K562 (cell line): ENCODE measurements at regions not wholly inside any gene's neighbourhood (a gene's known extent, or its start where the extent isn't known, plus 50 kb on each side); places are given as distances from the start of the nearest gene placed in this dataset.

Experiments
- ATAC-seq: fragments of 200-7000 bp; cut with Tn5 transposase; 3 replicates; pipeline ENCODE4 v1.9.1; 2020; ENCODE audit warnings: moderate library complexity
- BruUV-seq: library from RNA; stranded (reverse); fragments of 400-500 nt; replicated peaks from 2 replicates; lab custom pipeline; 2021; lab: Mats Ljungman, UMichigan
- CTCF ChIA-PET: fragments of 300-600 bp; formaldehyde crosslinking; extraction: SDS; loops from one replicate; lab custom pipeline; 2021; ENCODE audit warnings: low intra/inter-chr PET ratio; lab: Yijun Ruan, JAX
- POLR2A ChIA-PET: fragments of 300-600, 350-650 bp; sonication (Branson Sonifier 250); formaldehyde crosslinking; extraction: SDS; loops from one replicate; lab custom pipeline; 2021; ENCODE audit warnings: antibody characterized with exemption, inconsistent platforms; lab: Yijun Ruan, JAX
- DNase-seq, 4 experiments: peaks; one replicate each; pipeline versions ENCODE4 v3.0.0 to v3.0.0-alpha.2; 2011 to 2018; ENCODE audit warnings: low spot score in 3 of 4, mixed read lengths in 3 of 4; ENCODE audit errors: extremely low read depth in 1 of 4
- FAIRE-seq: peaks from 2 replicates; lab custom pipeline; 2011; peaks lifted over from hg19 to GRCh38; lab: Jason Lieb, UNC
- H2AFZ ChIP-seq: 2 replicates; pipeline ENCODE4 v1.6.0; 2011; ENCODE audit warnings: low read depth, low read length, control low read depth, inconsistent platforms
- H3K27ac ChIP-seq: fragments of 200-600 bp; 3 replicates; pipeline ENCODE4 v1.8.0; 2011; ENCODE audit warnings: low read depth, mild to moderate bottlenecking, control low read depth, inconsistent platforms, low read length, moderate library complexity, mixed read lengths; ENCODE audit errors: extremely low read depth
- H3K27me3 ChIP-seq, 2 experiments: fragments of 300-600 bp in 1 of 2; 2 replicates in 1 of 2; 3 replicates in 1 of 2; pipeline versions ENCODE4 v1.6.0 to v1.8.0; 2011; ENCODE audit warnings: inconsistent platforms in 2 of 2, low read length in 2 of 2, mild to moderate bottlenecking in 1 of 2, mixed read lengths in 1 of 2, moderate library complexity in 1 of 2; ENCODE audit not compliant: control insufficient read depth in 2 of 2, insufficient read depth in 2 of 2
- H3K36me3 ChIP-seq: fragments of 300-600 bp; 3 replicates; pipeline ENCODE4 v1.8.0; 2011; ENCODE audit warnings: mild to moderate bottlenecking, low read length, inconsistent platforms; ENCODE audit not compliant: control insufficient read depth, insufficient read depth
- H3K4me1 ChIP-seq, 2 experiments: fragments of 200-600 bp in 1 of 2; replicated peaks in 1 of 2; 2 replicates in 1 of 2; 3 replicates in 1 of 2; pipeline versions ENCODE4 v1.5.1 to v1.8.0; 2011; ENCODE audit warnings: inconsistent platforms in 2 of 2, low read length in 2 of 2, mild to moderate bottlenecking in 1 of 2, mixed read lengths in 1 of 2, moderate library complexity in 1 of 2; ENCODE audit not compliant: control insufficient read depth in 2 of 2, insufficient read depth in 2 of 2
- H3K4me2 ChIP-seq: 2 replicates; pipeline ENCODE4 v1.6.1; 2011; ENCODE audit warnings: low read length, control low read depth, inconsistent platforms, mixed read lengths; ENCODE audit not compliant: insufficient read depth
- H3K4me3 ChIP-seq: fragments of 200-600 bp; sonication (generic), shearing (Covaris generic); 2 replicates; pipeline ENCODE4 v1.5.1; 2016; ENCODE audit warnings: control low read depth, inconsistent platforms
- H3K79me2 ChIP-seq: fragments of 200-600 bp; 3 replicates; pipeline ENCODE4 v1.8.0; 2011; ENCODE audit warnings: low read length, inconsistent platforms; ENCODE audit not compliant: control insufficient read depth, insufficient read depth
- H3K9ac ChIP-seq, 2 experiments: 2 replicates each; pipeline versions ENCODE4 v1.6.0 to v1.6.1; 2011; ENCODE audit warnings: low read depth in 2 of 2, low read length in 2 of 2, control low read depth in 1 of 2, inconsistent platforms in 1 of 2, mild to moderate bottlenecking in 1 of 2, mixed read lengths in 1 of 2; ENCODE audit not compliant: insufficient read depth in 1 of 2
- H3K9me1 ChIP-seq: one replicate; pipeline ENCODE4 v1.6.0; 2011; ENCODE audit warnings: inconsistent platforms, mild to moderate bottlenecking, low read length, moderate library complexity; ENCODE audit not compliant: control insufficient read depth, insufficient read depth
- H3K9me3 ChIP-seq: replicated peaks from 2 replicates; pipeline ENCODE4 v1.5.1; 2011; ENCODE audit warnings: low read depth, low read length, inconsistent platforms; ENCODE audit not compliant: control insufficient read depth, insufficient read depth
- H4K20me1 ChIP-seq: replicated peaks from 2 replicates; pipeline ENCODE4 v1.6.1; 2011; ENCODE audit warnings: low read length, inconsistent platforms, mixed read lengths; ENCODE audit not compliant: control insufficient read depth, insufficient read depth
- HINFP ChIP-seq: fragments of 450-650 bp; conservative IDR thresholded peaks from 2 replicates; pipeline ENCODE4 v1.6.1; 2016; ENCODE audit warnings: missing genetic modification characterization, low read depth, mild to moderate bottlenecking, control low read depth, missing compliant biosample characterization
- SMAD3 ChIP-seq: fragments of 450-650 bp; formaldehyde crosslinking; conservative IDR thresholded peaks from 2 replicates; pipeline ENCODE4 v1.4.0; 2020; ENCODE audit warnings: mild to moderate bottlenecking
- TCFL5 ChIP-seq: fragments of 250-450 bp; sonication (Bioruptor Pico); conservative IDR thresholded peaks from 2 replicates; pipeline ENCODE4 v1.6.1; 2021; ENCODE audit warnings: mild to moderate bottlenecking, moderate library complexity, matching md5 sums
- ZNF311 ChIP-seq: fragments of 250-450 bp; sonication (Bioruptor Pico); IDR thresholded peaks from 2 replicates; pipeline ENCODE4 v1.4.0; 2020; ENCODE audit warnings: mild to moderate bottlenecking, moderate library complexity
- WGBS: fragments of 100-300 bp; shearing (Covaris generic); methylation state at CpG from one replicate; pipeline ENCODE4 v1.1.6; 2016; ENCODE audit warnings: low coverage, mixed read lengths; ENCODE audit not compliant: insufficient coverage; ENCODE audit errors: missing lambda C conversion rate; 5-methylcytosine and 5-hydroxymethylcytosine counted together
- in situ Hi-C: fragments of 300-500 bp; cut with MboI; formaldehyde crosslinking; loops from 4 replicates; pipeline ENCODE4 v1.15.0; 2018; ENCODE audit warnings: inconsistent platforms, mixed read lengths
- intact Hi-C: fragments of 100-400 bp; cut with micrococcal nuclease; formaldehyde crosslinking; loops from 2 replicates; pipeline ENCODE4 v1.14.2; 2022
- TF ChIP-seq, protein P1 (sequence below), 2 experiments: fragments of 450-650 bp; formaldehyde crosslinking in 1 of 2; IDR thresholded peaks; 2 replicates each; pipeline versions ENCODE4 v1.4.0 to v1.6.1; 2014 to 2020; ENCODE audit warnings: mild to moderate bottlenecking in 2 of 2, borderline replicate concordance in 1 of 2, low read depth in 1 of 2

DNA sequence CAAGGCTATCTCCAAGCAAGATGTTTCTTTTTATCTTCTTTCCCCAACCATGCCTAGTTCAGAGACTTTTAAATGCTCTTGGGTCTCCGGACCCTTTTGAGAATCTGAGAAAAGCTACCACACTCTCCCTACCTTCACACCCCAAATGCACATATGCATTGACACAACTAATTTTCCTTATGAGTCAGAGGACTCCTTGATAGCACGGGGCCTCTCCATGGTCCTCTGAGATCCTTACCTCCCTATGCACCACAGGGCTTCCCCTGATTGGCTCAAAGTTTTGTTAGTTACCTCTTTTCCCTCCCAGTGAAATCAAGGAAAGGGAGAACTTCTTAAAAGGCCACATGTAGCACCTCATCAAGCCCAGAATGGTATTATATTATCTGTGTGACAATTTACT, 86.8 kb upstream of the ATP6AP2 start:
- no peak overlapping the region for H3K4me2 ChIP-seq
- H4K20me1 ChIP-seq = no peaks in the 10 kb centered on the region
- intact Hi-C loops = no loop called here
- H3K9me1 ChIP-seq = no peaks in the 10 kb centered on the region
- BruUV-seq = no TSS peak
- no peak for ATAC-seq
- WGBS = 6% methylated on average over 2 of the region's 2 CpGs
- ChIA-PET POLR2A (interaction anchor here (0.6 kb wide), 1 partner anchor 103 kb away, joined by 4 read pairs; no protein-coding TSS in a partner anchor), CTCF (no interaction called here)
- H3K9me3 ChIP-seq = no peaks in the 10 kb centered on the region
- no peak for FAIRE-seq
- H3K27ac ChIP-seq = no peak overlapping the region
- peaks cover 0 to 5% of the 10 kb centered on the region in 2 experiments; a peak in 1 of 5 replicates for H3K27me3 ChIP-seq
- H3K36me3 ChIP-seq = no peaks in the 10 kb centered on the region
- no peak overlapping the region for H3K4me3 ChIP-seq
- no peaks in the 10 kb centered on the region for H3K79me2 ChIP-seq
- H3K9ac ChIP-seq = no peak overlapping the region
- TF ChIP-seq SMAD3 (no peak), ZNF311 (CRISPR knock-in tag) (no peak), HINFP (peak; percentile 64; the same call in 1 of the 2 replicates)
- in situ Hi-C loops = no loop called here
- no peaks in the 10 kb centered on the region; a peak in 1 of 5 replicates for H3K4me1 ChIP-seq
- H2AFZ ChIP-seq = no peak overlapping the region
- no peak for DNase-seq

DNA sequence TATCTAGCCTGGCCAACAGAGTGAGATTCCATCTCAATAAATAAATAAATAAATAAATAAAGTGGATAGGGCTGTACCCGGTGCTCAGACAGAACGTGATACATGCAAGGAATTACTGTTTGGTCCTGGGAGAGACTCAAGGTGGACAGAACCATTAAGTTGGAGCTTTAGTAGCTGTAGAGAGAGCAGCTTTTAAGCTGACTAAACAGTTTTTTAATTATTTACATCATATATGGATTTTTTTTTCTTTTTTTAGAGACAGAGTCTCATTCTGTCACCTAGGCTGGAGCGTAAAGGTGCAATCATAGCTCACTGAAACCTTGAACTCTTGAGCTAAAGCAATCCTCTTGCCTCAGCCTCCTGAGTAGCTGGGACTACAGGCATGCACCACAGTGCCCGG, 92.5 kb upstream of the ATP6AP2 start:
- peaks cover 0 to 5% of the 10 kb centered on the region in 2 experiments; a peak in 2 of 5 replicates for H3K4me1 ChIP-seq
- H3K4me3 ChIP-seq = no peak overlapping the region
- no peaks in the 10 kb centered on the region for H3K9me3 ChIP-seq
- no peaks in the 10 kb centered on the region for H3K9me1 ChIP-seq
- ChIA-PET CTCF (no interaction called here), POLR2A (interaction anchor here (0.6 kb wide), 3 partner anchors 34 to 1182 kb away, joined by 3 read pairs; no protein-coding TSS in a partner anchor)
- no peaks in the 10 kb centered on the region for H3K79me2 ChIP-seq
- H3K9ac ChIP-seq = no peak overlapping the region
- 60% methylated on average over 1 of the region's 4 CpGs for WGBS
- no peaks in the 10 kb centered on the region for H4K20me1 ChIP-seq
- no peak overlapping the region for H2AFZ ChIP-seq
- BruUV-seq = no TSS peak
- FAIRE-seq = no peak
- DNase-seq = no peak
- no peaks in the 10 kb centered on the region for H3K27me3 ChIP-seq
- ATAC-seq = no peak
- no peak overlapping the region for H3K27ac ChIP-seq
- H3K36me3 ChIP-seq = no peaks in the 10 kb centered on the region
- H3K4me2 ChIP-seq = no peak overlapping the region
- in situ Hi-C loops (no loop called here), intact Hi-C loops (no loop called here)
- TF ChIP-seq, protein P1, sequence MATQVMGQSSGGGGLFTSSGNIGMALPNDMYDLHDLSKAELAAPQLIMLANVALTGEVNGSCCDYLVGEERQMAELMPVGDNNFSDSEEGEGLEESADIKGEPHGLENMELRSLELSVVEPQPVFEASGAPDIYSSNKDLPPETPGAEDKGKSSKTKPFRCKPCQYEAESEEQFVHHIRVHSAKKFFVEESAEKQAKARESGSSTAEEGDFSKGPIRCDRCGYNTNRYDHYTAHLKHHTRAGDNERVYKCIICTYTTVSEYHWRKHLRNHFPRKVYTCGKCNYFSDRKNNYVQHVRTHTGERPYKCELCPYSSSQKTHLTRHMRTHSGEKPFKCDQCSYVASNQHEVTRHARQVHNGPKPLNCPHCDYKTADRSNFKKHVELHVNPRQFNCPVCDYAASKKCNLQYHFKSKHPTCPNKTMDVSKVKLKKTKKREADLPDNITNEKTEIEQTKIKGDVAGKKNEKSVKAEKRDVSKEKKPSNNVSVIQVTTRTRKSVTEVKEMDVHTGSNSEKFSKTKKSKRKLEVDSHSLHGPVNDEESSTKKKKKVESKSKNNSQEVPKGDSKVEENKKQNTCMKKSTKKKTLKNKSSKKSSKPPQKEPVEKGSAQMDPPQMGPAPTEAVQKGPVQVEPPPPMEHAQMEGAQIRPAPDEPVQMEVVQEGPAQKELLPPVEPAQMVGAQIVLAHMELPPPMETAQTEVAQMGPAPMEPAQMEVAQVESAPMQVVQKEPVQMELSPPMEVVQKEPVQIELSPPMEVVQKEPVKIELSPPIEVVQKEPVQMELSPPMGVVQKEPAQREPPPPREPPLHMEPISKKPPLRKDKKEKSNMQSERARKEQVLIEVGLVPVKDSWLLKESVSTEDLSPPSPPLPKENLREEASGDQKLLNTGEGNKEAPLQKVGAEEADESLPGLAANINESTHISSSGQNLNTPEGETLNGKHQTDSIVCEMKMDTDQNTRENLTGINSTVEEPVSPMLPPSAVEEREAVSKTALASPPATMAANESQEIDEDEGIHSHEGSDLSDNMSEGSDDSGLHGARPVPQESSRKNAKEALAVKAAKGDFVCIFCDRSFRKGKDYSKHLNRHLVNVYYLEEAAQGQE (IDR thresholded peaks at IDR 0.05; ENCODE audit: borderline replicate concordance) = no peak
- TF ChIP-seq, protein P1 (CRISPR knock-in tag; IDR thresholded peaks at IDR 0.05; ENCODE audit: low read depth) = no peak
- TF ChIP-seq TCFL5 = no peak
